ENCODE measurements at regions not wholly inside any gene's neighbourhood (a gene's known extent, or its start where the extent isn't known, plus 50 kb on each side); places are given as distances from the start of the nearest gene placed in this dataset.

GRCh38 chr22:27575348-27575747 is 226.2 kb downstream of the MN1 start:
- 0 out of 2 replicates have a peak overlapping the region, but pooled peaks have one; percentile 27 for H2BK20ac ChIP-seq (ENCODE audit: low read length)
- no peak overlapping the region for H3K4me2 ChIP-seq (ENCODE audit: insufficient read depth in 1 of 2, low read depth in 2 of 2, low read length in 2 of 2)
- no peak overlapping the region for H2AK5ac ChIP-seq (ENCODE audit: low read depth, low read length)
- H3K18ac ChIP-seq (ENCODE audit: extremely low read depth, low read length), result no peak overlapping the region
- TF ChIP-seq KDM1A (IDR thresholded peaks at IDR 0.05; ENCODE audit: borderline replicate concordance, low read length) (0 out of 2 replicates have a peak, but pooled peaks have one; percentile 25), PHF8 (conservative IDR thresholded peaks at IDR 0.05; ENCODE audit: low read depth, low read length) (no peak)
- no peak overlapping the region for H3K14ac ChIP-seq (ENCODE audit: insufficient read length)
- DNase-seq (ENCODE audit: low read depth in 1 of 2, low spot score in 2 of 2), result no peak
- H2BK15ac ChIP-seq (ENCODE audit: low read length), result no peak overlapping the region
- no peak overlapping the region for H4K91ac ChIP-seq (replicated peaks; ENCODE audit: insufficient read length, low read length)
- peaks cover 0 to 3% of the 10 kb centered on the region in 2 experiments for H4K20me1 ChIP-seq (replicated peaks in 1 of 2; ENCODE audit: control insufficient read depth in 1 of 2, insufficient read depth in 2 of 2, low read length in 2 of 2)
- no peak overlapping the region for H4K8ac ChIP-seq (ENCODE audit: extremely low read depth, insufficient read depth, low read length)
- no peak overlapping the region for H3K56ac ChIP-seq (replicated peaks; ENCODE audit: insufficient read length, low read depth, low read length)
- 87% methylated on average over 8 of the region's 8 CpGs; no CpG with 5 or more reads in 1 of the 2 experiments for WGBS, 2 experiments (ENCODE audit: extremely low coverage in 1 of 2, insufficient coverage in 1 of 2, insufficient read length in 1 of 2, insufficient replicate concordance in 2 of 2, low coverage in 1 of 2, low lambda C conversion rate in 2 of 2, missing lambda C conversion rate in 1 of 2)
- peaks cover 0 to 18% (median 9%) of the 10 kb centered on the region in 4 experiments; a peak in 4 of 7 replicates for H3K27me3 ChIP-seq (replicated peaks in 1 of 4; ENCODE audit: control insufficient read depth in 3 of 4, extremely low read depth in 1 of 4, insufficient read depth in 3 of 4, low read length in 3 of 4)
- no peak overlapping the region for H2AFZ ChIP-seq (ENCODE audit: low read length)
- no peak overlapping the region for H3K9ac ChIP-seq (replicated peaks in 1 of 4; ENCODE audit: extremely low read depth in 1 of 4, low read depth in 3 of 4, low read length in 3 of 4)
- no peak overlapping the region for H3K27ac ChIP-seq (ENCODE audit: low read depth, low read length)
- H3K4me1 ChIP-seq (replicated peaks in 1 of 4; ENCODE audit: control insufficient read depth in 3 of 4, insufficient read depth in 4 of 4, low read length in 3 of 4), result peaks cover 0 to 6% (median 5%) of the 10 kb centered on the region in 4 experiments; a peak in 3 of 7 replicates
- H2BK12ac ChIP-seq (ENCODE audit: low read depth, low read length), result no peak overlapping the region
- H3K79me1 ChIP-seq (ENCODE audit: low read depth, low read length), result no peaks in the 10 kb centered on the region
- H3K4ac ChIP-seq (replicated peaks; ENCODE audit: insufficient read length, low read depth, low read length), result no peak overlapping the region
- no peaks in the 10 kb centered on the region for H3K36me3 ChIP-seq (ENCODE audit: control insufficient read depth in 2 of 4, insufficient read depth in 4 of 4, low read length in 3 of 4)
- H3K4me3 ChIP-seq (ENCODE audit: extremely low read depth in 1 of 4, insufficient read depth in 2 of 4, low read depth in 3 of 4, low read length in 4 of 4), result no peak overlapping the region
- H2BK120ac ChIP-seq (replicated peaks; ENCODE audit: low read depth, low read length), result no peak overlapping the region
- FAIRE-seq, result no peak
- no peaks in the 10 kb centered on the region for H3K9me3 ChIP-seq (ENCODE audit: insufficient read depth in 2 of 2, low read depth in 1 of 2, low read length in 1 of 2)
- ChIA-PET CTCF (ENCODE audit: partially characterized antibody) (interaction anchor here (1.0 to 1.5 kb wide), 2 partner anchors 13 to 50 kb away, joined by 3 to 4 read pairs; no protein-coding TSS in a partner anchor), POLR2A (ENCODE audit: partially characterized antibody) (interaction anchor here (0.9 kb wide), 1 partner anchor 222 kb away, joined by 3 read pairs; no protein-coding TSS in a partner anchor)
- H3K79me2 ChIP-seq (ENCODE audit: control insufficient read depth in 1 of 2, insufficient read depth in 2 of 2, low read length in 2 of 2), result no peaks in the 10 kb centered on the region
- no peak overlapping the region for H4K5ac ChIP-seq (ENCODE audit: insufficient read length, low read depth, low read length)
- H2BK5ac ChIP-seq (ENCODE audit: low read depth, low read length), result no peak overlapping the region
- H3K23ac ChIP-seq (ENCODE audit: insufficient read length), result no peak overlapping the region
- H3K23me2 ChIP-seq (ENCODE audit: low read depth, low read length), result peaks cover 2% of the 10 kb centered on the region; the same call in 1 of the 2 replicates

Data from H1 (cell line).